PC-3 (cell line): ENCODE measurements at regions not wholly inside any gene's neighbourhood (a gene's known extent, or its start where the extent isn't known, plus 50 kb on each side); places are given as distances from the start of the nearest gene placed in this dataset.

Experiments
- CTCF ChIP-seq: fragments of 300-600 bp; sonication (generic); conservative IDR thresholded peaks from 2 replicates; pipeline ENCODE4 v1.5.1; 2017; ENCODE audit warnings: antibody characterized with exemption, low read depth, mild to moderate bottlenecking, low read length
- EZH2 ChIP-seq: fragments of 300-600 bp; sonication (generic); IDR thresholded peaks from one replicate; pipeline ENCODE4 v1.6.1; 2017; ENCODE audit warnings: antibody characterized with exemption, mild to moderate bottlenecking, low read length; ENCODE audit not compliant: unreplicated experiment

- no peak for TF ChIP-seq CTCF
- TF ChIP-seq EZH2 = no peak
Measured at GRCh38 chr6:119524410-119524809, 174.8 kb upstream of the MAN1A1 start.
